T-cell (primary cell): ENCODE measurements at regions not wholly inside any gene's neighbourhood (a gene's known extent, or its start where the extent isn't known, plus 50 kb on each side); places are given as distances from the start of the nearest gene placed in this dataset.
A peak's percentile ranks its signal among the peaks of the same experiment; 100 is the strongest.

Source experiments
- ATAC-seq, 4 experiments: fragments of 200-7000 bp in 3 of 4; fragments of 150-1000 bp in 1 of 4; cut with Tn5 transposase; replicated peaks in 1 of 4; 1 replicate in 3 of 4; 2 replicates in 1 of 4; pipeline ENCODE4 v1.10.0; 2021; ENCODE audit warnings: moderate library complexity in 3 of 4, mild to moderate bottlenecking in 2 of 4, moderate number of reproducible peaks in 1 of 4
- CTCF ChIA-PET, 2 donors: fragments of 300-600 bp; sonication (Branson Sonifier 250); formaldehyde crosslinking; loops; one replicate each; lab custom pipeline; 2022; ENCODE audit warnings: antibody characterized with exemption in 2 of 2; lab: Charles Lee
- POLR2A ChIA-PET, 2 donors: fragments of 300-600 bp; sonication (Branson Sonifier 250); formaldehyde crosslinking; loops; one replicate each; lab custom pipeline; 2022; ENCODE audit warnings: antibody characterized with exemption in 2 of 2; lab: Charles Lee
- DNase-seq, 35 experiments: peaks; one replicate each; pipeline versions ENCODE4 v3.0.0 to v3.0.0-alpha.2; 2013 to 2023
- H3K27ac ChIP-seq: one replicate; pipeline ENCODE4 v1.5.1; 2013; ENCODE audit warnings: low read length
- H3K27me3 ChIP-seq, 2 experiments: replicated peaks in 1 of 2; 1 replicate in 1 of 2; 2 replicates in 1 of 2; pipeline versions ENCODE4 v1.6.1 to v1.7.0; 2013; ENCODE audit warnings: low read length in 1 of 2, mixed read lengths in 1 of 2; ENCODE audit not compliant: control insufficient read depth in 2 of 2, insufficient read depth in 2 of 2; ENCODE audit errors: extremely low read depth in 1 of 2
- H3K36me3 ChIP-seq, 2 donors: 1 replicate in 1 of 2; 2 replicates in 1 of 2; pipeline versions ENCODE4 v1.6.1 to v1.7.0; 2013; ENCODE audit warnings: low read length in 1 of 2; ENCODE audit not compliant: control insufficient read depth in 2 of 2, insufficient read depth in 1 of 2; ENCODE audit errors: extremely low read depth in 1 of 2
- H3K4me1 ChIP-seq, 2 experiments: 1 replicate in 1 of 2; 2 replicates in 1 of 2; pipeline versions ENCODE4 v1.6.1 to v1.7.0; 2013; ENCODE audit warnings: low read length in 2 of 2, mixed read lengths in 1 of 2; ENCODE audit not compliant: insufficient read depth in 2 of 2, control insufficient read depth in 1 of 2; ENCODE audit errors: extremely low read depth in 1 of 2
- H3K4me3 ChIP-seq, 2 donors: 1 replicate in 1 of 2; 2 replicates in 1 of 2; pipeline versions ENCODE4 v1.5.1 to v1.7.0; 2013; ENCODE audit warnings: mild to moderate bottlenecking in 2 of 2, low read length in 1 of 2, moderate library complexity in 1 of 2; ENCODE audit not compliant: control insufficient read depth in 1 of 2; ENCODE audit errors: extremely low read depth in 1 of 2
- H3K9me3 ChIP-seq: 2 replicates; pipeline ENCODE4 v1.7.0; 2013
- H3K27ac Mint-ChIP-seq, 2 donors: one replicate each; pipeline ENCODE4 v1.8.0; 2020 to 2021; ENCODE audit warnings: mild to moderate bottlenecking in 2 of 2, mixed read lengths in 2 of 2
- H3K27me3 Mint-ChIP-seq, 2 donors: one replicate each; pipeline ENCODE4 v1.8.0; 2021 to 2022; ENCODE audit warnings: mixed read lengths in 2 of 2
- H3K36me3 Mint-ChIP-seq: one replicate; pipeline ENCODE4 v1.8.0; 2021; ENCODE audit warnings: mixed read lengths
- H3K4me1 Mint-ChIP-seq, 3 donors: one replicate each; pipeline ENCODE4 v1.8.0; 2020 to 2022; ENCODE audit warnings: mixed read lengths in 3 of 3, mild to moderate bottlenecking in 1 of 3
- H3K4me3 Mint-ChIP-seq, 3 donors: one replicate each; pipeline ENCODE4 v1.8.0; 2020 to 2022; ENCODE audit warnings: mild to moderate bottlenecking in 3 of 3, mixed read lengths in 3 of 3, moderate library complexity in 3 of 3
- H3K9me3 Mint-ChIP-seq, 3 donors: one replicate each; pipeline ENCODE4 v1.8.0; 2020 to 2022; ENCODE audit warnings: mixed read lengths in 3 of 3
- WGBS: methylation state at CpG from one replicate; pipeline ENCODE4 v1.1.5; 2013; ENCODE audit warnings: missing lambda C conversion rate; ENCODE audit not compliant: insufficient coverage; 5-methylcytosine and 5-hydroxymethylcytosine counted together

GRCh38 chr9:95381221-95381620 is 63.7 kb upstream of the FANCC start:
- Histone ChIP-seq H3K27ac (no peak overlapping the region), H3K4me1 (no peaks in the 10 kb centered on the region), H3K4me3 (no peak overlapping the region), H3K9me3 (no peaks in the 10 kb centered on the region), H3K27me3 (peaks cover 0 to 31% of the 10 kb centered on the region in 2 experiments), H3K36me3 (no peaks in the 10 kb centered on the region)
- ChIA-PET POLR2A (no interaction called here), CTCF (no interaction called here)
- Mint-ChIP-seq H3K9me3 (no peaks in the 10 kb centered on the region), H3K27ac (no peak overlapping the region), H3K27me3 (peaks cover 31 to 32% of the 10 kb centered on the region in 2 donors), H3K4me3 (no peak overlapping the region), H3K36me3 (no peaks in the 10 kb centered on the region), H3K4me1 (peaks cover 0 to 4% (median 0%) of the 10 kb centered on the region in 3 donors)
- 47% methylated on average over 5 of the region's 7 CpGs for WGBS
- DNase-seq (no peak), ATAC-seq (no peak)

GRCh38 chr9:95379630-95380029 is 62.1 kb upstream of the FANCC start:
- no peak overlapping the region for H3K4me3 ChIP-seq
- Mint-ChIP-seq H3K27ac (no peak overlapping the region), H3K9me3 (no peaks in the 10 kb centered on the region), H3K36me3 (no peaks in the 10 kb centered on the region), H3K4me3 (no peak overlapping the region), H3K27me3 (peaks cover 31 to 33% of the 10 kb centered on the region in 2 donors), H3K4me1 (peaks cover 0 to 4% (median 0%) of the 10 kb centered on the region in 3 donors)
- H3K36me3 ChIP-seq = no peaks in the 10 kb centered on the region
- peaks cover under 1 to 29% of the 10 kb centered on the region in 2 experiments for H3K27me3 ChIP-seq
- no peak overlapping the region for H3K27ac ChIP-seq
- POLR2A ChIA-PET = no interaction called here
- ATAC-seq (peak in 2 of 4 experiments; percentile 42 to 49), DNase-seq (peak in 15 of 35 experiments; percentile 6 to 52 (median 15))
- CTCF ChIA-PET = interaction anchor here (0.6 to 1.0 kb wide), 3 partner anchors 52 to 840 kb away, joined by 3 to 4 read pairs (median 3); no protein-coding TSS in a partner anchor
- no peaks in the 10 kb centered on the region for H3K9me3 ChIP-seq
- no peaks in the 10 kb centered on the region for H3K4me1 ChIP-seq
- 34% methylated on average over 3 of the region's 5 CpGs for whole genome bisulfite sequencing

GRCh38 chr9:95373782-95374487 is 56.4 kb upstream of the FANCC start:
- ChIA-PET POLR2A (no interaction called here), CTCF (no interaction called here)
- Histone ChIP-seq H3K36me3 (no peaks in the 10 kb centered on the region), H3K4me3 (no peak overlapping the region), H3K9me3 (no peaks in the 10 kb centered on the region), H3K27ac (no peak overlapping the region), H3K27me3 (peaks cover 2 to 22% of the 10 kb centered on the region in 2 experiments), H3K4me1 (no peaks in the 10 kb centered on the region)
- WGBS = no CpG with 5 or more reads among the region's 9 CpGs
- Mint-ChIP-seq H3K36me3 (no peaks in the 10 kb centered on the region), H3K9me3 (no peaks in the 10 kb centered on the region), H3K4me3 (no peak overlapping the region), H3K4me1 (peaks cover 2 to 8% (median 4%) of the 10 kb centered on the region in 3 donors), H3K27ac (no peak overlapping the region), H3K27me3 (peaks cover 34 to 35% of the 10 kb centered on the region in 2 donors)
- ATAC-seq (no peak), DNase-seq (no peak)

- 80% methylated on average over 3 of the region's 6 CpGs for WGBS
- ATAC-seq (no peak), DNase-seq (no peak)
- H3K27me3 ChIP-seq = peaks cover 2 to 26% of the 10 kb centered on the region in 2 experiments
- peaks cover 2 to 8% (median 4%) of the 10 kb centered on the region in 3 donors for H3K4me1 Mint-ChIP-seq
- H3K27me3 Mint-ChIP-seq = peaks cover 41% of the 10 kb centered on the region in 2 donors
- CTCF ChIA-PET = no interaction called here
- H3K27ac Mint-ChIP-seq = no peak overlapping the region
- POLR2A ChIA-PET = no interaction called here
- no peaks in the 10 kb centered on the region for H3K9me3 Mint-ChIP-seq
- no peaks in the 10 kb centered on the region for H3K4me1 ChIP-seq
- no peaks in the 10 kb centered on the region for H3K9me3 ChIP-seq
- no peaks in the 10 kb centered on the region for H3K36me3 Mint-ChIP-seq
- no peaks in the 10 kb centered on the region for H3K36me3 ChIP-seq
- H3K4me3 ChIP-seq = no peak overlapping the region
- H3K4me3 Mint-ChIP-seq = no peak overlapping the region
- H3K27ac ChIP-seq = no peak overlapping the region
Observed at GRCh38 chr9:95373069-95373681, 55.7 kb upstream of the FANCC start.

GRCh38 chr9:95370064-95370463 is 52.6 kb upstream of the FANCC start:
- no peaks in the 10 kb centered on the region for H3K36me3 Mint-ChIP-seq
- no peaks in the 10 kb centered on the region for H3K36me3 ChIP-seq

GRCh38 chr9:95368377-95369160 is 51.1 kb upstream of the FANCC start:
- ATAC-seq (no peak), DNase-seq (no peak)
- Histone ChIP-seq H3K9me3 (no peaks in the 10 kb centered on the region), H3K27me3 (peaks cover 0 to 25% of the 10 kb centered on the region in 2 experiments), H3K4me1 (no peaks in the 10 kb centered on the region), H3K36me3 (no peaks in the 10 kb centered on the region), H3K4me3 (no peak overlapping the region), H3K27ac (no peak overlapping the region)
- ChIA-PET POLR2A (no interaction called here), CTCF (interaction anchor here in 1 of 2 donors (0.7 kb wide), 2 partner anchors 181 to 920 kb away, joined by 4 to 5 read pairs; no protein-coding TSS in a partner anchor)
- Mint-ChIP-seq H3K27me3 (peaks cover 47 to 50% of the 10 kb centered on the region in 2 donors), H3K27ac (no peak overlapping the region), H3K4me1 (peaks cover 2 to 8% (median 4%) of the 10 kb centered on the region in 3 donors), H3K4me3 (no peak overlapping the region), H3K9me3 (no peaks in the 10 kb centered on the region), H3K36me3 (no peaks in the 10 kb centered on the region)
- WGBS = 92% methylated on average over 18 of the region's 19 CpGs

More at GRCh38 chr9:95370064-95370463, 52.6 kb upstream of the FANCC start:
- H3K4me3 Mint-ChIP-seq = no peak overlapping the region
- no peaks in the 10 kb centered on the region for H3K9me3 Mint-ChIP-seq
- peaks cover 2 to 8% (median 4%) of the 10 kb centered on the region in 3 donors for H3K4me1 Mint-ChIP-seq
- H3K4me3 ChIP-seq = no peak overlapping the region
- no peak for ATAC-seq
- no peaks in the 10 kb centered on the region for H3K4me1 ChIP-seq
- peaks cover 45 to 47% of the 10 kb centered on the region in 2 donors for H3K27me3 Mint-ChIP-seq
- H3K27ac ChIP-seq = no peak overlapping the region
- H3K9me3 ChIP-seq = no peaks in the 10 kb centered on the region
- ChIA-PET POLR2A (no interaction called here), CTCF (no interaction called here)
- 79% methylated on average over 2 of the region's 4 CpGs for WGBS
- no peak for DNase-seq
- peaks cover 2 to 25% of the 10 kb centered on the region in 2 experiments for H3K27me3 ChIP-seq
- H3K27ac Mint-ChIP-seq = no peak overlapping the region
